ENCODE measurements at regions not wholly inside any gene's neighbourhood (a gene's known extent, or its start where the extent isn't known, plus 50 kb on each side); places are given as distances from the start of the nearest gene placed in this dataset.

DNA sequence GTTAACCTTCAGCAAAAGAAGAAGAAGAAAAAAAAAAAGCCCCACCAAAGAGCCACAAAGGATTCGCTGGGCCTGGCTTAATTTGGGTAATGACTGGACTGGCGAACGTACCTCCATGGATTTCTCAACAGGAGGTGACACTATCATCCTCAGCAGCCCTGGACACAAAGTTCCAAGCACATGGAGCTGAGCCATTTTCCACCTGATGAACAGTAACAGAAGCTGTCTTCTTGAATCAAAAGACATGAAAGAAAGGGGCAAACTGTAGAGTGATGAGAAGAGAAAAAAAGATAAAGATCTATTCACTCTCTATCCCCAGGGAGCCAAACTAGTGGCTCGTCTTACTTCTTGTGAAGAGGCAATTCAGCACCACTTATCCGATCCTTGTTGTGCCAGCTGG is 150.2 kb upstream of the TRPM3 start:
- TF ChIP-seq POLR2A (IDR thresholded peaks at IDR 0.05): no peak
- TF ChIP-seq, protein P1, sequence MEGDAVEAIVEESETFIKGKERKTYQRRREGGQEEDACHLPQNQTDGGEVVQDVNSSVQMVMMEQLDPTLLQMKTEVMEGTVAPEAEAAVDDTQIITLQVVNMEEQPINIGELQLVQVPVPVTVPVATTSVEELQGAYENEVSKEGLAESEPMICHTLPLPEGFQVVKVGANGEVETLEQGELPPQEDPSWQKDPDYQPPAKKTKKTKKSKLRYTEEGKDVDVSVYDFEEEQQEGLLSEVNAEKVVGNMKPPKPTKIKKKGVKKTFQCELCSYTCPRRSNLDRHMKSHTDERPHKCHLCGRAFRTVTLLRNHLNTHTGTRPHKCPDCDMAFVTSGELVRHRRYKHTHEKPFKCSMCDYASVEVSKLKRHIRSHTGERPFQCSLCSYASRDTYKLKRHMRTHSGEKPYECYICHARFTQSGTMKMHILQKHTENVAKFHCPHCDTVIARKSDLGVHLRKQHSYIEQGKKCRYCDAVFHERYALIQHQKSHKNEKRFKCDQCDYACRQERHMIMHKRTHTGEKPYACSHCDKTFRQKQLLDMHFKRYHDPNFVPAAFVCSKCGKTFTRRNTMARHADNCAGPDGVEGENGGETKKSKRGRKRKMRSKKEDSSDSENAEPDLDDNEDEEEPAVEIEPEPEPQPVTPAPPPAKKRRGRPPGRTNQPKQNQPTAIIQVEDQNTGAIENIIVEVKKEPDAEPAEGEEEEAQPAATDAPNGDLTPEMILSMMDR (IDR thresholded peaks at IDR 0.05): no peak
